GM12873 (cell line): ENCODE measurements at regions not wholly inside any gene's neighbourhood (a gene's known extent, or its start where the extent isn't known, plus 50 kb on each side); places are given as distances from the start of the nearest gene placed in this dataset.

Experiments used
- TF ChIP-seq, protein P1 (sequence below): IDR thresholded peaks from 2 replicates; pipeline ENCODE4 v1.5.1; 2012; ENCODE audit warnings: low read depth, mild to moderate bottlenecking, moderate library complexity, low read length, control low read depth; ENCODE audit not compliant: insufficient read depth; ENCODE audit errors: missing control alignments

- TF ChIP-seq, protein P1, sequence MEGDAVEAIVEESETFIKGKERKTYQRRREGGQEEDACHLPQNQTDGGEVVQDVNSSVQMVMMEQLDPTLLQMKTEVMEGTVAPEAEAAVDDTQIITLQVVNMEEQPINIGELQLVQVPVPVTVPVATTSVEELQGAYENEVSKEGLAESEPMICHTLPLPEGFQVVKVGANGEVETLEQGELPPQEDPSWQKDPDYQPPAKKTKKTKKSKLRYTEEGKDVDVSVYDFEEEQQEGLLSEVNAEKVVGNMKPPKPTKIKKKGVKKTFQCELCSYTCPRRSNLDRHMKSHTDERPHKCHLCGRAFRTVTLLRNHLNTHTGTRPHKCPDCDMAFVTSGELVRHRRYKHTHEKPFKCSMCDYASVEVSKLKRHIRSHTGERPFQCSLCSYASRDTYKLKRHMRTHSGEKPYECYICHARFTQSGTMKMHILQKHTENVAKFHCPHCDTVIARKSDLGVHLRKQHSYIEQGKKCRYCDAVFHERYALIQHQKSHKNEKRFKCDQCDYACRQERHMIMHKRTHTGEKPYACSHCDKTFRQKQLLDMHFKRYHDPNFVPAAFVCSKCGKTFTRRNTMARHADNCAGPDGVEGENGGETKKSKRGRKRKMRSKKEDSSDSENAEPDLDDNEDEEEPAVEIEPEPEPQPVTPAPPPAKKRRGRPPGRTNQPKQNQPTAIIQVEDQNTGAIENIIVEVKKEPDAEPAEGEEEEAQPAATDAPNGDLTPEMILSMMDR = no peak
Observed at GRCh38 chr17:71201639-71202038, 919.2 kb upstream of the SOX9 start.

GRCh38 chr17:71202449-71202848, 918.4 kb upstream of the SOX9 start:
- TF ChIP-seq, protein P1 = no peak

DNA sequence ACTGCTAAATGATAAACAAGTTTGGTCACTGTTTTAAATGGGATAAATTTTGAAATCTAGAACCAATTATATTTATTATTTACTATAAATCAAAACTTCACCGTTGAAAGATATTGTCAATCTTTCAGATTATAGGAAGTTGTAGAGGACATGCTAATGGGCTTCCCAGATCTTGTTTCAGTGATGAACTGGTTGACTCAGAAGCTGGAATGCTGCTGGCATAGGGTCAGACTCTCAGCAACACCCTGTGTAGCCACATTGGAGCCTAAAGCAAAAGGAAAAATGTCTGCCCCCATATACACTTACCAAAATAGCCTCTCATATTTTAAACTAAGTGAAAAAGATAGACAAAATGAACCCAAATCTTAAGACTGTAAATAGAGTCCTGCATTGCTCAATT, 916.9 kb upstream of the SOX9 start:
- TF ChIP-seq, protein P1 = no peak

DNA sequence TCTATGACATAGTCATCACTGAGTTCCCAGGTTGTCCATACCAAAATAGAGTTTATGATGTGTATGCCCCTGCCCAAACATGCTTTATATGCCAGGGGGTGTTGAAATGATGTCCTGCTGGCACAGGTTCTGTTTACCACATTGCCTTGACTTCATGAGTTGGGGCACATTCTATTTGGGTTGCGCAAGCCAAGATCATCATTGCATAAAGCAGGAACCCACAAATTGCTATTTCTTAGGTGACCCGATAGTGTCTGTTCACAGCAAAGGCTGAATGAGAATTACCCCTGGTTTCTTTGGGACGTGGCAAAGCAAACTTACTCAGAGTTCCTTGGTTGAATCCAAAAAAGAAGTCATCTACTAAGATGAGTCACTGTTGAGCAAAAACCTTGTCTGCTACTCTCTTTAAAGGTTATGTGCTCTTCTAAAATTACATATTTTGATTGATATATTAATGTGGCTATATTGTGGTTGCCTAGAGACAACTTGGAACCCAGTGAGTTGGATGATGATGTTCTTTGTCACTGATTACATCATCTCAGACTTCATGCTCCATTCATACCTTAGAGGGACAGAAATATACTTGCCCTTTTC, 912.6 kb upstream of the SOX9 start:
- TF ChIP-seq, protein P1 = no peak

- TF ChIP-seq, protein P1 = no peak
Observed at GRCh38 chr17:71213936-71214335, 906.9 kb upstream of the SOX9 start.

GRCh38 chr17:71217769-71218168, 903.1 kb upstream of the SOX9 start:
- TF ChIP-seq, protein P1 = no peak

DNA sequence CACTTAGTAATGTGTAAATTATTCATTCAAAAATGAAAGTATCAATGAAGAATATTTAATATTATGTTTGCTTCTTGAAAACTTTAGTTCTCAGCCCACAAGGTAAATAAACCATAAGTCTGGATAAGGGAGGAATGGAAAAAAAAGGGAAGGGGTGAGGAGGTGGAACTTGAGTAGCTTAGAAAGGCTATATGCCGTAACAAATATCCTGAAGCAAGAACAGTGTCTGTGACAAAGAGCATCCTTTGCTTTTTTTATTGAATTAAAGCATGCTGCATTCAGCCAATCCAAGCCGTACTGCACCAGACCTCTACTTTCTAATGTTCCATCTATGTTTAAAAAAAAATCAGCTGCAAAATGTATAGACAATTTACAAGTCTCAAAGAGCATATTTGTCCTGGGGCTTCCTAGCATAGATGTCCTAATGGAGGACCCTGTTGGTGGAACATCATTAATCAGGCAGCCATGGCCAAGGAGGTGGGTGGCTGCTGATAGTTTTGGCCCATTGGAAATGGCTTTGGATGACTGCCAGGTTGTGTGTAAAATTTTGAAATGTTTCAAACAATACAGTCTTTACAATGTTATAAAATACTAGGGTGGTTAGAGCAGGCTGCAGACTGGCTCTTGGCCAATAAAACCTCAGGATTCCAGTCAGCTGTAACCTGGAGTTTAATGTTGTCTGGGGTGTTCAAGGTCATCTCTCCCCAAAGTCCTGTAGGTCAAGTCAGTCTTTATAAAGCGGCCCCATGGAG, 895.8 kb upstream of the SOX9 start:
- TF ChIP-seq, protein P1 = no peak
